CD4-positive, alpha-beta T cell (primary cell): ENCODE measurements at regions not wholly inside any gene's neighbourhood (a gene's known extent, or its start where the extent isn't known, plus 50 kb on each side); places are given as distances from the start of the nearest gene placed in this dataset.

ENCODE experiments used
- ATAC-seq: fragments of 200-7000 bp; cut with Tn5 transposase; one replicate; pipeline ENCODE4 v1.10.0; 2022; ENCODE audit warnings: mild to moderate bottlenecking; ENCODE audit not compliant: poor library complexity
- CTCF ChIA-PET: fragments of 350-600 bp; sonication (Branson Sonifier 250); formaldehyde crosslinking; loops from one replicate; lab custom pipeline; 2021; ENCODE audit warnings: antibody characterized with exemption, inconsistent platforms; lab: Charles Lee
- POLR2A ChIA-PET: fragments of 350-600 bp; sonication (Branson Sonifier 250); formaldehyde crosslinking; loops from one replicate; lab custom pipeline; 2021; ENCODE audit warnings: antibody characterized with exemption, inconsistent platforms; lab: Charles Lee
- DNase-seq, 14 experiments: peaks; one replicate each; pipeline ENCODE4 v3.0.0-alpha.2; 2013 to 2020; ENCODE audit warnings: mixed read lengths in 2 of 14
- H3K27ac ChIP-seq, 2 donors: one replicate each; pipeline versions ENCODE4 v1.5.1 to v1.7.0; 2013; ENCODE audit warnings: low read length in 2 of 2, low read depth in 1 of 2, mild to moderate bottlenecking in 1 of 2
- H3K27me3 ChIP-seq, 2 experiments: 1 replicate in 1 of 2; 2 replicates in 1 of 2; pipeline versions ENCODE4 v1.6.1 to v1.7.0; 2013; ENCODE audit warnings: low read length in 2 of 2, control low read depth in 1 of 2, mild to moderate bottlenecking in 1 of 2, moderate library complexity in 1 of 2; ENCODE audit not compliant: insufficient read depth in 2 of 2, control insufficient read depth in 1 of 2
- H3K36me3 ChIP-seq: one replicate; pipeline ENCODE4 v1.6.1; 2013; ENCODE audit warnings: low read length, control low read depth; ENCODE audit not compliant: insufficient read depth
- H3K4me1 ChIP-seq: one replicate; pipeline ENCODE4 v1.6.1; 2013; ENCODE audit warnings: low read length, control low read depth; ENCODE audit not compliant: insufficient read depth
- H3K4me3 ChIP-seq: one replicate; pipeline ENCODE4 v1.5.1; 2013; ENCODE audit warnings: mild to moderate bottlenecking, low read length, moderate library complexity
- H3K9me3 ChIP-seq, 2 experiments: 1 replicate in 1 of 2; 2 replicates in 1 of 2; pipeline versions ENCODE4 v1.6.1 to v1.7.0; 2013; ENCODE audit warnings: low read length in 2 of 2, mild to moderate bottlenecking in 2 of 2, control low read depth in 1 of 2, moderate library complexity in 1 of 2; ENCODE audit not compliant: control insufficient read depth in 1 of 2, insufficient read depth in 1 of 2
- H3K27ac Mint-ChIP-seq: one replicate; pipeline ENCODE4 v1.8.0; 2020; ENCODE audit warnings: mixed read lengths
- H3K27me3 Mint-ChIP-seq: one replicate; pipeline ENCODE4 v1.8.0; 2021; ENCODE audit warnings: mixed read lengths
- H3K36me3 Mint-ChIP-seq: one replicate; pipeline ENCODE4 v1.8.0; 2021; ENCODE audit warnings: low read depth, mixed read lengths
- H3K4me1 Mint-ChIP-seq: one replicate; pipeline ENCODE4 v1.8.0; 2021; ENCODE audit warnings: low read depth, mixed read lengths
- H3K4me3 Mint-ChIP-seq: one replicate; pipeline ENCODE4 v1.8.0; 2020; ENCODE audit warnings: mild to moderate bottlenecking, mixed read lengths
- H3K9me3 Mint-ChIP-seq: one replicate; pipeline ENCODE4 v1.8.0; 2020; ENCODE audit warnings: mixed read lengths
- intact Hi-C, 2 experiments: fragments of 100-400 bp; cut with DNase I in 1 of 2; cut with micrococcal nuclease in 1 of 2; formaldehyde crosslinking; loops; one replicate each; pipeline versions ENCODE4 v1.15.1 to v1.9.0; 2023 to 2025; cut with DNase I, micrococcal nuclease
- TF ChIP-seq, protein P1 (sequence below): fragments of 200-600 bp; IDR thresholded peaks from one replicate; pipeline ENCODE4 v1.8.0; 2022; ENCODE audit warnings: antibody characterized with exemption, mild to moderate bottlenecking

DNA sequence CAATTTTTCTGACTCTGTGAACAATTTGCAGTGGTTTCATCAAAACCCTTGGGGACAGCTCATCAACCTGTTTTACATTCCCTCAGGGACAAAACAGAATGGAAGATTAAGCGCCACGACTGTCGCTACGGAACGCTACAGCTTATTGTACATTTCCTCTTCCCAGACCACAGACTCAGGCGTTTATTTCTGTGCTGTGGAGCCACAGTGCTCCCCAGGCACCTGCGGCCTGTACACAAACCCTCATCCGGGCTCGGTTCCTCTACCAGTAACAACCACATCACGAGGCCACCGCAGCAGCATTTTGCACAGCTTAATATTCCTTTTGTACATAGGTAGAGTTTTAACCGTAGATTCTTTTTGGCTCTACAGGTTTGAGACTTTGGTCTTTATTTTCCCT, 397.4 kb upstream of the OR4E1 start:
- peak overlapping the region in 1 of 2 donors; percentile 48 for H3K27ac ChIP-seq
- H3K4me3 ChIP-seq = peak overlapping the region; percentile 63
- TF ChIP-seq, protein P1, sequence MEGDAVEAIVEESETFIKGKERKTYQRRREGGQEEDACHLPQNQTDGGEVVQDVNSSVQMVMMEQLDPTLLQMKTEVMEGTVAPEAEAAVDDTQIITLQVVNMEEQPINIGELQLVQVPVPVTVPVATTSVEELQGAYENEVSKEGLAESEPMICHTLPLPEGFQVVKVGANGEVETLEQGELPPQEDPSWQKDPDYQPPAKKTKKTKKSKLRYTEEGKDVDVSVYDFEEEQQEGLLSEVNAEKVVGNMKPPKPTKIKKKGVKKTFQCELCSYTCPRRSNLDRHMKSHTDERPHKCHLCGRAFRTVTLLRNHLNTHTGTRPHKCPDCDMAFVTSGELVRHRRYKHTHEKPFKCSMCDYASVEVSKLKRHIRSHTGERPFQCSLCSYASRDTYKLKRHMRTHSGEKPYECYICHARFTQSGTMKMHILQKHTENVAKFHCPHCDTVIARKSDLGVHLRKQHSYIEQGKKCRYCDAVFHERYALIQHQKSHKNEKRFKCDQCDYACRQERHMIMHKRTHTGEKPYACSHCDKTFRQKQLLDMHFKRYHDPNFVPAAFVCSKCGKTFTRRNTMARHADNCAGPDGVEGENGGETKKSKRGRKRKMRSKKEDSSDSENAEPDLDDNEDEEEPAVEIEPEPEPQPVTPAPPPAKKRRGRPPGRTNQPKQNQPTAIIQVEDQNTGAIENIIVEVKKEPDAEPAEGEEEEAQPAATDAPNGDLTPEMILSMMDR = no peak
- peaks cover 54% of the 10 kb centered on the region for H3K4me1 Mint-ChIP-seq
- peaks cover 23% of the 10 kb centered on the region for H3K36me3 Mint-ChIP-seq
- intact Hi-C loops = no loop called here
- H3K4me3 Mint-ChIP-seq = peak overlapping the region; percentile 97
- CTCF ChIA-PET = interaction anchor here (1.1 to 2.2 kb wide), 6 partner anchors 9 to 499 kb away, joined by 3 to 10 read pairs (median 4); no protein-coding TSS in a partner anchor
- no peaks in the 10 kb centered on the region for H3K27me3 Mint-ChIP-seq
- no peaks in the 10 kb centered on the region for H3K36me3 ChIP-seq
- H3K9me3 Mint-ChIP-seq = no peaks in the 10 kb centered on the region
- peak overlapping the region; percentile 97 for H3K27ac Mint-ChIP-seq
- peak in 13 of 14 experiments; percentile 21 to 78 (median 56) for DNase-seq
- POLR2A ChIA-PET = interaction anchor here (0.6 to 2.8 kb wide), 20 partner anchors 10 to 491 kb away, joined by 3 to 35 read pairs (median 4); no protein-coding TSS in a partner anchor
- ATAC-seq = peak; percentile 73
- H3K4me1 ChIP-seq = peaks cover 14% of the 10 kb centered on the region
- no peaks in the 10 kb centered on the region for H3K9me3 ChIP-seq
- no peaks in the 10 kb centered on the region for H3K27me3 ChIP-seq

- POLR2A ChIA-PET = interaction anchor here (0.6 to 2.8 kb wide), 21 partner anchors 9 to 491 kb away, joined by 3 to 35 read pairs (median 4); no protein-coding TSS in a partner anchor
- Histone ChIP-seq H3K9me3 (no peaks in the 10 kb centered on the region), H3K4me1 (peaks cover 14% of the 10 kb centered on the region), H3K27ac (peak overlapping the region in 1 of 2 donors; percentile 48), H3K4me3 (peak overlapping the region; percentile 63), H3K27me3 (no peaks in the 10 kb centered on the region), H3K36me3 (no peaks in the 10 kb centered on the region)
- CTCF ChIA-PET = interaction anchor here (1.3 to 2.2 kb wide), 5 partner anchors 12 to 500 kb away, joined by 3 to 10 read pairs (median 5); no protein-coding TSS in a partner anchor
- intact Hi-C loops = no loop called here
- TF ChIP-seq, protein P1 = no peak
- Mint-ChIP-seq H3K27ac (peak overlapping the region; percentile 97), H3K9me3 (no peaks in the 10 kb centered on the region), H3K4me1 (peaks cover 60% of the 10 kb centered on the region), H3K27me3 (no peaks in the 10 kb centered on the region), H3K36me3 (peaks cover 23% of the 10 kb centered on the region), H3K4me3 (peak overlapping the region; percentile 97)
- DNase-seq = peak in 13 of 14 experiments; percentile 19 to 80 (median 51)
- ATAC-seq = peak; percentile 80
Observed at GRCh38 chr14:22070119-22070982, 396.7 kb upstream of the OR4E1 start.

DNA sequence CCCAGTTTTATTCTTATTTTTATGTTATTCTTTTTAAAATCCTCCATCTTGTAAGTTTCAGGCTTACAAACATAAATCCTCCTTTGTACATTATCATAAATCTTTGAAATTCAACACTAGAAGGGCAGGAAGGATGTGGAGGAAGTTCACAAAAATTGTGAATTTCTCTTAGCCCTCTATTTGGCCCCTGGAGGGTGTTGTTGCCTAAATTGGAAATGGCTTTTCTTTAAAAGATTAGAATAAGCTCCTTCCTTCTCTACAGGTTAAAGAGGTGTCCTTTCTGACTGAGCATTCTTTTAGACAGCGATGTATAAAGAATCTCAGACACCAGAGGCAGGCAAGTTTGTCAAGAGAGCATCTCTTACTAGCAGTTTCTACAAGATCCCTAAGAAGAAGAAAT, 391.7 kb upstream of the OR4E1 start:
- Histone ChIP-seq H3K27ac (no peak overlapping the region), H3K36me3 (no peaks in the 10 kb centered on the region), H3K4me3 (no peak overlapping the region), H3K9me3 (no peaks in the 10 kb centered on the region), H3K27me3 (no peaks in the 10 kb centered on the region), H3K4me1 (peaks cover 11% of the 10 kb centered on the region)
- TF ChIP-seq, protein P1 = peak; percentile 18
- no peaks in the 10 kb centered on the region for H3K9me3 Mint-ChIP-seq
- peaks cover under 1% of the 10 kb centered on the region for H3K36me3 Mint-ChIP-seq
- POLR2A ChIA-PET = interaction anchor here (0.7 to 2.2 kb wide), 5 partner anchors 12 to 42 kb away, joined by 4 to 9 read pairs (median 5); no protein-coding TSS in a partner anchor
- H3K4me1 Mint-ChIP-seq = peaks cover 38% of the 10 kb centered on the region
- peak overlapping the region; percentile 4 for H3K4me3 Mint-ChIP-seq
- CTCF ChIA-PET = interaction anchor here (1.3 to 2.6 kb wide), 3 partner anchors 11 to 32 kb away, joined by 3 to 5 read pairs (median 3); no protein-coding TSS in a partner anchor
- intact Hi-C loops = loop anchor here (2.0 to 5.0 kb wide), 2 partner anchors 13 to 37 kb away; no protein-coding TSS in a partner anchor
- H3K27ac Mint-ChIP-seq = peak overlapping the region; percentile 73
- ATAC-seq (peak; percentile 35), DNase-seq (peak in 1 of 14 experiments; percentile 23)
- no peaks in the 10 kb centered on the region for H3K27me3 Mint-ChIP-seq
